ENCODE measurements at regions not wholly inside any gene's neighbourhood (a gene's known extent, or its start where the extent isn't known, plus 50 kb on each side); places are given as distances from the start of the nearest gene placed in this dataset.
"Not testable (repeated sequence)": the region's sequence is repeated elsewhere in the genome, so short reads cannot be mapped to it uniquely, and the experiment has no call there.

- DNase-seq: no peak
Observed at GRCh38 chr6:67839818-67840217, 795.3 kb upstream of the ADGRB3 start.

DNA sequence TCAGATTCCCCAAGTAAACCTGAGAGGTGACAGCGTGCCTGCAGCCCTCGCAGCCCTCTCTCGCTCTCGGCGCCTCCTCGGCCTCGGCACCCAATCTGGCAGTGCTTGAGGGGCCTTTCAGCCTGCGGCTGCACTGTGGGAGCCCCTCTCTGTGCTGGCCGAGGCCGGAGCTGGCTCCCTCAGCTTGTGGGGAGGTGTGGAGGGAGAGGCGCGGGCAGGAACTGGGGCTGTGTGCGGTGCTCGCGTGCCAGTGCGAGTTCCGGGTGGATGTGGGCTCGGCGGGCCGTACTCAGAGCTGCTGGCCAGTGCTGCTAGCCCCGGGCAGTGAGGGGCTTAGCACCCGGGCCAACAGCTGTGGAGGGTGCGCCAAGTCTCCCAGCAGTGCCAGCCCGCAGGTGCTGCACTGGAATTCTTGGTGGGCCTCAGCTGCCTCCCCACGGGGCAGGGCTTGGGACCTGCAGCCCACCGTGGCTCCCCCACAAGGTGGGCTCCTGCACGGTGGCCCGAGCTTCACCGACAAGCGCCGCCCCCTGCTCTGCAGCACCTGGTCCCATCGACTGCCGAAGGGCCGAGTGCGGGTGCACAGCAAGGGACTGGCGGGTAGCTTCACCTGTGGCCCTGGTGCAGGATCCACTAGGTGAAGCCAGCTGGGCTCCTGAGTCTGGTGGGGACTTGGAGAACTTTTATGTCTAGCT is 809.7 kb upstream of the ADGRB3 start:
- no peak for DNase-seq

DNA sequence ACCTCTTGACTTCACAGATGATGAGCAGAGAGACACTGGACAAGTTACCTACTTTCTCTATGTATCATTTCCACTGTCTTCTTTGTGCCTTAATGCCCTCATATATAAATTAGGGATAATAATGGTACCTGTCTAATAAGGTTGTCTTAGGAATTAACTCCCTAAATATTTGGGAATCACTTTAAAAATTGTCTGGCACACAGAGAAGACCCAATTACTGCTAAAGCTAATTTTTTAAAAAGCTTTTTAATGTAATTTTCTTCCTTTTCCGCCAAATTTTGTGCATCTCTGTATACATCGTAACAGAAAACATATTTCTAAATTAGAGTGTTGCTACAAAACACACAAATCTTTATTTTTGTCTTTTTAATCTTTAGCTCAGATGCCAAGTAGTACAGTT is 816.8 kb upstream of the ADGRB3 start:
- no peak for DNase-seq

- no peak for DNase-seq
Observed at GRCh38 chr6:67815623-67816022, 819.5 kb upstream of the ADGRB3 start.

GRCh38 chr6:67814262-67814661 is 820.8 kb upstream of the ADGRB3 start:
- no peak for DNase-seq

- DNase-seq: no peak
Observed at GRCh38 chr6:67812693-67813092, 822.4 kb upstream of the ADGRB3 start.

- no peak for DNase-seq
Observed at GRCh38 chr6:67812125-67812524, 823.0 kb upstream of the ADGRB3 start.

DNA sequence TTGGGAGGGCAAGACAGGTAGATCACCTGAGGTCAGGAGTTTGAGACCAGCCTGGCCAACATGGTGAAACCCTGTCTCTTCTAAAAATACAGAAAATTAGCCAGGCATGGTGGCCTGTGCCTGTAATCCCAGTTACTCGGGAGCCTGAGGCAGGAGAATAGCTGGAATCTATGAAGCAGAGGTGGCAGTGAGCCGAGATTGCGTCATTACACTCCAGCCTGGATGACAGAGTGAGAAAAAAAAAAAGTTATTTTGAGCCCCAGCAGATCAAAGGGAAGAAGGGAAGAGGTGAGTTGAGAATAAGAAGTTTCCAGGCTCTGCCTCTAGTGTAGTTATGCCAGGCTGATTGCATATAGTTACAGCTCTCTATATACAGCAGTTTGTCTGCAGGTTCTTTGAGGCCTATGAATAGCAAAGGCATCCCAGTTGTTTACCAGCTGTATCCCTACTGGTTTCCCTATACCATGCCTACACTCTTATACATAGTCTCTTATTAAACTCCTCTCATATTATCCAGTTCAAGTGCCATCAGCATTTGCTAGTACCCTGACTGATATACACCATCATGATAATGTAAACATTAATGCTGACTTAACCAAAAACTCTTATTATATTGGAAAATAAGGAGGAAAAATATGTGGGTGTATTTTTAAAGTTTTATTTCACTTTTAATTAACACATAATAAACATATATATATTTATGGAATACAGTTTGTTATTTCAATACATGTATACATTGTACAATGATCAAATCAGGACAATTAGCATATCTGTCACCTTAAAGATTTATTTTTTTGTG is 823.6 kb upstream of the ADGRB3 start:
- DNase-seq: no peak

DNA sequence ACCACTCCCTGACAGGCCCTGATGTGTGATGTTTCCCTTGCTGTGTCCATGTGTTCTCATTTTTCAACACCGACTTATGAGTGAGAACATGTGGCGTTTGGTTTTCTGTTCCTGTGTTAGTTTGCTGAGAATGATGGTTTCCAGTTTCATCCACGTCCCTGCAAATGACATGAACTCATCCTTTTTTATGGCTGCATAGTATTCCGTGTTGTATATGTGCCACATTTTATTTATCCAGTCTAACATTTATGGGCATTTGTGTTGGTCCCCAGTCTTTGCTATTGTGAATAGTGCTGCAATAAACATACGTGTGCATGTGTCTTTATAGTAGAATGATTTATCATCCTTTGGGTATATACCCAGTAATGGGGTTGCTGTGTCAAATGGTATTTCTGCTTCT is 830.3 kb upstream of the ADGRB3 start:
- DNase-seq: not testable (repeated sequence)

DNA sequence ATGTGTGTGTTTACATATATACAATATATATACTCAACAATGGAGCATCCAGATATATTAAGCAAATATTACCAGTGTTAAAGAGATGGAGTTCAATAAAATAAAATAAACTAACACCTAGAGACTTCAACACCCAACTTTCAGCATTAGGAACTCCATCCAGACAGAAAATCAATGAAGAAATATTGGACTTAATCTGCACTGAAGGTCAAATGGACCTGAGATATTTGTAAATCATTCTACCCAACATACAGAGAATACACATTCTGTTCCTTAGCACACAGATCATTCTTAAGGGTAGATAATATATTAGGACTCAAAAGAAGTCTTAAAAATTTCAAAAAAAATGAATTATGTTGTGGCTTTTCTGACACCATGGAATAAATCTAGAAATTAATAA is 832.3 kb upstream of the ADGRB3 start:
- DNase-seq: no peak

GRCh38 chr6:67792996-67793395 is 842.1 kb upstream of the ADGRB3 start:
- DNase-seq: no peak

- DNase-seq: no peak
Observed at GRCh38 chr6:67790569-67790968, 844.5 kb upstream of the ADGRB3 start.

DNA sequence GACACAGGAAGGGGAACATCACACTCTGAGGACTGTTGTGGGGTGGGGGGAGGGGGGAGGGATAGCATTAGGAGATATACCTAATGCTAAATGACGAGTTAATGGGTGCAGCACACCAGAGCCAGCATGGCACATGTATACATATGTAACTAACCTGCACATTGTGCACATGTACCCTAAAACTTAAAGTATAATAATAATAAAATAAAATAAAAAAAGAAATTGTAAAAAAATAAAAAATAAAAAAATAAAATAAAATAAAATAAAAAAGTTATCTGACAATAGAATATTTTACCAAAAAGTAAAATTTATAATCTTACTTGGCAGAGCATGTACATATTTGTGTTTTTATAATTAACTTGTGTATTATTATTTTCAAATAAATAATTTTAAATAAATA is 848.0 kb upstream of the ADGRB3 start:
- not testable (repeated sequence) for DNase-seq

- no peak for DNase-seq
Observed at GRCh38 chr6:67779876-67780275, 855.2 kb upstream of the ADGRB3 start.

DNA sequence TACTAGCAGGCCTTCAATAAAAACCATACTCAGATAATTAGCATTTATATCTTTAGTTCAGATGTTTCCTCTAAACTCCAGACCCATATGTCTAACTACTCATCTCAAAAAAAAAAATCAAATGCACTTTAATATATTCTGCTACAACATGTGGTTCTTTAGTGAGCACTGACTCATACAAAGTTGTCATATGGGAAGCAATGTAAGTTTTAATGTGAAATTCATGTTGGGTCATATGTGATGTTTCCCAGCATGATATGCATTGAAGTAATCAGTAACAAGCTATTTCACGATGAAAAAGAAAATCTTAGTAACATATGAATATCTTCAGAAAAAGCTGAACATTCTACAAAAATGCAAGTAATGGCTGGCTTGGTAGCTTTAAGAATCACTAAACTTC is 859.7 kb upstream of the ADGRB3 start:
- no peak for DNase-seq

DNA sequence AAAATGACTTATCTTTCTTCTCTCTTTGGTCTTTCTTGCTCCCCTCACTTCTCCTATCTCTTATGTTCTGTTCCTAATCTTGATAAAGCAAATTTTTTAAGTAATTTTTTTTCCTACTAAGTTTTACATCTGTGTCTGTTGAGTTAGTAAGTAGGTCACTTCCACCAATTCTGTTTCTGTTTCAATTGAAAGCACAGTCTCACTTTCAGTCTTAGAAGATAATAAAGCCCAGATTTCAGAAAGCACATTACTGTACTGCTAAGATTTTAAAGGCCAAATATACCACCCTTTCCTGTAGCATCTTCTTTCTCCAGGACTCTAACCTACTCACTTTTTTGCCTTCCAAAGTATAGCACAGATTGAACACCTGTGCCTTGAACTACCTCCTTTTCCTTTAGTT is 866.1 kb upstream of the ADGRB3 start:
- no peak for DNase-seq

GRCh38 chr6:67767046-67767822 is 867.8 kb upstream of the ADGRB3 start:
- DNase-seq: not testable (repeated sequence)

GRCh38 chr6:67766057-67766456 is 869.0 kb upstream of the ADGRB3 start:
- no peak for DNase-seq

DNA sequence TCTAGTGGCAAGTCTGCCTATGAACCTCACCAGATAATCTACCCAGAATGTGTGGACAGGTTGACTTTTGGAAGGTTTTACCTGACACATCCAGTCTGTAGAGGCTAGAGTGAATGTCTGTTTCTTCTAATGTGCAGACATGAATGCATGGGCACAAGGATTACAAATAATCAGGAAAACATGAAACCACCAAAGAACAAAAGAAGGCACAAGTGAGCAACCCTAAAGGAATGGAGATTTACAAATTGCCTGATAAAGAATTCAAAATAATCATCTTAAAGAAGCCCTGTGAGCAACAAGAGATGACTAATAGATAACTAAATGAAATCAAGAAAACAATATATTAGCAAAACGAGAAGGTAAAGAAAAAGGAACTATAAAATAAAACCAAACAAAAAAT is 876.1 kb upstream of the ADGRB3 start:
- DNase-seq: no peak

DNA sequence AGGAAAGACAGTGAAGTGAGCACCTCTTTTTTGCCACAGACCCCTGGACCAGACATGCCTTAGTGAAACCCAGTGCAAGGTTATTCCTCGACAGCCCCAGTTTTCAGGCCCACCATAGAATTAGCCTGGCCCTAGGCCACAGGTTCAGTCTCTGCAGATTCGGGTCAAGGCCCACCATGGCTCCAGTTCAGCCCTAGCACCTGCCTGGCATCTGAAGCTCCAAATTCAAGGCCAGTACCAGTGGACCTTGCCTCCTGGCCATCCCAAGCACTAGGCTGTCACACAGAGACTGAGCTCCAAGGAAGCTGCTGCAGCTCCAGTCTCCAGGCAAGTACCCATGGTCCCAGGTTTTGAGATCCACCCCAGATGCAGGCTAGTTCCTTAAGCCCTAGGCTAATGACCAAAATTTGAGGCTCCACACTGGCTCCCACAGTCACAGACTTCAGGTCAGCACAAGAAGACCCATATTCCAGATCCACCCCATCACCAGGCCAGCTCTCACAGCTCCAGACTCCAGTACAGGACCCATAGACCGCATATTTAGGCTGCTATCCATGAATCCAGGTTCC is 877.5 kb upstream of the ADGRB3 start:
- no peak for DNase-seq

DNA sequence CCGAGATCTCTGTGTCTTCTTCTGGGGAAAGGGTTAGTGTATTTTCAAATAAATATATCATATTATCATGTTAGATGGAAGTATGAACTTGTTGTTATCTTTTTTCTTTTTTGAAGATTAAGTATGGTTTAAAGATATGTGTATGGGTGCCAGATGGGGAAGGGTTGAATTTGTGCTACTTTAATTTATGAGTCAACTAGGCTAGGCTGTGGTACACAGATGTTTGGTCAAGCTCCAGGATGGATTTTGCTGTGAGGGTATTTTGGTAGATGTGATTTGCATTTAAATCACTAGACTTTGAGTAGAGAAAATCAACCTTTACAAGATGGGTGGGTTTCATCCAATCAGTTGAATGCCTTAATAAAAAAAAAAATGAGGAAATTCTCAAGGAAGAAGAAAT is 886.6 kb upstream of the ADGRB3 start:
- DNase-seq: no peak

GRCh38 chr6:67736816-67737215 is 898.3 kb upstream of the ADGRB3 start:
- no peak for DNase-seq

DNA sequence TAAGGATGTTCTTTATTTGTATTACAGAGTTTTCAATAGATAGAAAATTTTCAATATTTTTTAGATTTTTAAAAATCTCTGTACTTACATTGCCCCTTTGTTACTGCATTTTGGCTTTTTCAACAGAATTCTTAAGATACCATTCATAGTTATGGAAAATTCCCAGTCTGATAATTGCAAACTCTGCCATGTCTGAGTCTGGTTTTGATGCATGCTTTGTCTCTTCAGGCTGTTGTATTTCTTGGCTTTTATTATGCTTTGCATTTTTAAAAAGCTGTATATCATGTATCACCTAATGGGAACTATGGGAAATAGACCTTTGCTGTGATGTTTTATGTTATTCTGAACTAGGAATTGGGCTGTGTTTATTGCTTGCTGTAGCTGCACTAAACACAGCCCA is 898.9 kb upstream of the ADGRB3 start:
- no peak for DNase-seq

- DNase-seq: no peak
Observed at GRCh38 chr6:67735623-67736022, 899.5 kb upstream of the ADGRB3 start.
